Cardiac muscle cell (in vitro differentiated cells and primary cell): ENCODE measurements at regions not wholly inside any gene's neighbourhood (a gene's known extent, or its start where the extent isn't known, plus 50 kb on each side); places are given as distances from the start of the nearest gene placed in this dataset.
"Not testable (repeated sequence)": the region's sequence is repeated elsewhere in the genome, so short reads cannot be mapped to it uniquely, and the experiment has no call there.

Experiments
- DNase-seq, 2 donors: peaks; one replicate each; pipeline versions ENCODE4 v3.0.0 to v3.0.0-alpha.2; 2010 to 2017; ENCODE audit warnings: low read depth in 1 of 2, low spot score in 1 of 2
- H3K27ac ChIP-seq: fragments of 200-600 bp; sonication (generic); 2 replicates; pipeline ENCODE4 v1.5.1; 2016
- H3K27me3 ChIP-seq: fragments of 200-600 bp; sonication (generic); 2 replicates; pipeline ENCODE4 v1.6.0; 2016; ENCODE audit warnings: control low read depth
- H3K36me3 ChIP-seq: fragments of 200-600 bp; sonication (generic); 2 replicates; pipeline ENCODE4 v1.5.1; 2016; ENCODE audit warnings: control low read depth
- H3K4me1 ChIP-seq: fragments of 200-600 bp; sonication (generic); 2 replicates; pipeline ENCODE4 v1.8.1; 2017; ENCODE audit warnings: low read depth, mild to moderate bottlenecking, mixed run types
- H3K4me3 ChIP-seq: fragments of 200-600 bp; sonication (generic); 2 replicates; pipeline ENCODE4 v1.5.1; 2016; ENCODE audit warnings: mild to moderate bottlenecking
- H3K9me3 ChIP-seq: fragments of 200-600 bp; sonication (generic); 2 replicates; pipeline ENCODE4 v1.5.1; 2017; ENCODE audit warnings: low read depth, mild to moderate bottlenecking, control low read depth

- H3K4me3 ChIP-seq, H3K9me3 ChIP-seq, H3K4me1 ChIP-seq, H3K27ac ChIP-seq, H3K36me3 ChIP-seq, H3K27me3 ChIP-seq: not testable (repeated sequence)
- DNase-seq = peak in 1 of 2 donors; percentile 83
Observed at GRCh38 chr2:111312897-111313607, 192.3 kb downstream of the BCL2L11 start.

DNA sequence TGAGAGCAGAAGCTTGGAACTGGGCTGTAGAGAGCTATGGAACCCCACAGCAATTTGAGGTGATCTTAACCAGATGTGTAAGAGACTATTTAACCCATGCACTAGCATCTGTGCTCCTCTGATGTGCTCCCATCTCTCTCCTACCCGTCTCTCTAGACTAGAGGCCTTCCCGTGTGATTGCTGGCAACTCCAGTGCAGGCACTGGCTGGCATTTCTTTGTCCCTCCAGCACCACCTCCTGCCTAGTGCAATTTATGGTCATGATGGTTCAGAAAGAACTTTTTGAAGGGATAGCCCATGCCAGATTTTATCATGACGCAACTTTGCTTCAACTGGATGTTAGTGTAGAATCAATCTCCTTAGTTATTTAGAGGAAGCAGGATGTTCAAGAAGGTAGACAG is 193.0 kb downstream of the BCL2L11 start:
- H3K27me3 ChIP-seq, DNase-seq, H3K4me3 ChIP-seq, H3K4me1 ChIP-seq, H3K27ac ChIP-seq, H3K9me3 ChIP-seq, H3K36me3 ChIP-seq: not testable (repeated sequence)

DNA sequence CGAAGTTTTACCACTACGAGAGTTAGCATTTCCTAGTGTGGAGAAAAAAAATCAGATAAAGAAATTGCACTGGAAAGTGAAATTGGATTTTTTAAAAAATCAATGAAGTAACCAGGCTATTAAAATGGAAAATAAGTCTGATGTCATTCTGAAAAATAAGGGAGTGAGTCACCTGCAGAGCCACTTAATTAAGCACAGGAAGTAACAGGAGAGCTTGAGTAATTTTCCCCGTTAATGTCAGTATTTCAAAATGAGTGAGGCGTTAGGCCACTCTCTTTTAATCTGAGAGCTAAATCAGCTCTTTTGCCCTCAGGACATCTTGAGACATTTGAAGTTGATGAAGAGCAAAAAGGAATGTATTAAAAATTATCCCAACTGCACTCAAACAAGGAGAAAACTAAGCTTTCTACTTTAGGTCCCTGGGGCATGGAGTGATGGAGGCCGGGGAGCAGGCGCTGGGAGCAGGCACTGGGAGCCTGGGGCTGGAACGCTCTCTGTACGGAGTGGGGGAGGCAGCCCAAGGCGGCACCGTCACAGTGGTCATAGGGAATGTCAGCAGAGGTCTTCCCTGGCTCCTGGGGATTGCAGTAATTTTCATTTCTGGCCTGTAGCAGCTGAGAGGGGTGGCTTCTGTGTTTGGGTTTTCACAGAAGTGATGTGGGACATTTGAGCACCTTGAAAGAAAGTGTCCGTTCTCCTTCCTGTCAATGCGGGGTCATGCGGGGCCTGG is 194.6 kb downstream of the BCL2L11 start:
- not testable (repeated sequence) for H3K36me3 ChIP-seq, H3K4me1 ChIP-seq, H3K27me3 ChIP-seq, H3K27ac ChIP-seq, H3K9me3 ChIP-seq, DNase-seq, H3K4me3 ChIP-seq

GRCh38 chr2:111316221-111316741 is 195.6 kb downstream of the BCL2L11 start:
- H3K27ac ChIP-seq, DNase-seq, H3K4me1 ChIP-seq, H3K36me3 ChIP-seq, H3K27me3 ChIP-seq, H3K9me3 ChIP-seq, H3K4me3 ChIP-seq: not testable (repeated sequence)

GRCh38 chr2:111316881-111317549 is 196.3 kb downstream of the BCL2L11 start:
- not testable (repeated sequence) for H3K4me3 ChIP-seq, H3K36me3 ChIP-seq, H3K27ac ChIP-seq, H3K4me1 ChIP-seq, H3K9me3 ChIP-seq, DNase-seq, H3K27me3 ChIP-seq

GRCh38 chr2:111319552-111319951 is 198.8 kb downstream of the BCL2L11 start:
- H3K4me1 ChIP-seq, H3K27me3 ChIP-seq, DNase-seq, H3K9me3 ChIP-seq, H3K4me3 ChIP-seq, H3K27ac ChIP-seq, H3K36me3 ChIP-seq: not testable (repeated sequence)

GRCh38 chr2:111320264-111320663 is 199.6 kb downstream of the BCL2L11 start:
- DNase-seq, H3K27me3 ChIP-seq, H3K27ac ChIP-seq, H3K36me3 ChIP-seq, H3K4me3 ChIP-seq, H3K4me1 ChIP-seq, H3K9me3 ChIP-seq: not testable (repeated sequence)

DNA sequence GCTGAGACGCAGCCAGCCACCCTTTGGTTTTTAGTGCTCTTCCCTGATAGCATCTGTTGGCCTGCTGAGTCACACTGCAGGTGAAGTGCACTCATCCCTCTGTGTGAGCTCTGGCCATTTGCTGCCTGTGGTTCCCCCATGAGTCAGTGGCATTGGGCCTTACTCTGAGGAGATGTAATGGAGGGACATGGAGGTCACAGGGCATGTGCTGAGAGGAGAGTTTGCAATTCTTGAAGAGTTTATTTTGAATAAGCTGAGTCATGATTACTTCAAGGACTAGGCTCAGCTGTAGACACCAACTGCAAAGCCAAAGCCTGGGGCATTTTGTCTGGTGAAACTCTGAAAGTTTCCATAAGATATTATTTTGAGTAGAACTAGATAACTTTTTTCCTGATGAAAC is 200.3 kb downstream of the BCL2L11 start:
- H3K27ac ChIP-seq, H3K36me3 ChIP-seq, H3K27me3 ChIP-seq, H3K4me3 ChIP-seq, H3K4me1 ChIP-seq, H3K9me3 ChIP-seq: not testable (repeated sequence)
- peak in 1 of 2 donors; percentile 52 for DNase-seq

GRCh38 chr2:111323384-111323783 is 202.7 kb downstream of the BCL2L11 start:
- not testable (repeated sequence) for H3K4me1 ChIP-seq, H3K4me3 ChIP-seq, H3K27ac ChIP-seq, H3K27me3 ChIP-seq, H3K9me3 ChIP-seq, H3K36me3 ChIP-seq, DNase-seq

GRCh38 chr2:111327726-111328125 is 207.0 kb downstream of the BCL2L11 start:
- not testable (repeated sequence) for H3K4me1 ChIP-seq, H3K27me3 ChIP-seq, H3K9me3 ChIP-seq, H3K27ac ChIP-seq, DNase-seq, H3K36me3 ChIP-seq, H3K4me3 ChIP-seq

DNA sequence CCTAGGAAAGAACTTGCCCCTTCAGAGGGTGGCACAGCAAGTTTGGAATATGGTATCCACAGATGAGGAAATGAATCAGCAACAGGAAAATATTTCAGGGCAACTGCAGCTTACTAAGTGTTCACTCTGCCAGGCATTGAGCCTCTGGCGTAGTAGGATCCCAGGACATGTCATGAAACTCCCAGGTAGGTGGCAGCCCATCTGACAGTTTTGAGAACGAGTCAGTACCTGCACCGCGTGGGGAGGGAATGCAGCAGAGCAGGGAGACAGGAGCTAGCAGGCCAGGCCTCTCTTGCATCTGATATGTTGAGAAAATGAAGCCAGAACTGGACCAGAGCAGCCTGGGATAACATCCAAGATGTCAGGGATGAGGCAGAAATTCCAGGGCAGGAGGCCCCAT is 208.6 kb downstream of the BCL2L11 start:
- not testable (repeated sequence) for H3K4me3 ChIP-seq, H3K4me1 ChIP-seq, H3K36me3 ChIP-seq, H3K9me3 ChIP-seq, H3K27ac ChIP-seq, H3K27me3 ChIP-seq, DNase-seq

DNA sequence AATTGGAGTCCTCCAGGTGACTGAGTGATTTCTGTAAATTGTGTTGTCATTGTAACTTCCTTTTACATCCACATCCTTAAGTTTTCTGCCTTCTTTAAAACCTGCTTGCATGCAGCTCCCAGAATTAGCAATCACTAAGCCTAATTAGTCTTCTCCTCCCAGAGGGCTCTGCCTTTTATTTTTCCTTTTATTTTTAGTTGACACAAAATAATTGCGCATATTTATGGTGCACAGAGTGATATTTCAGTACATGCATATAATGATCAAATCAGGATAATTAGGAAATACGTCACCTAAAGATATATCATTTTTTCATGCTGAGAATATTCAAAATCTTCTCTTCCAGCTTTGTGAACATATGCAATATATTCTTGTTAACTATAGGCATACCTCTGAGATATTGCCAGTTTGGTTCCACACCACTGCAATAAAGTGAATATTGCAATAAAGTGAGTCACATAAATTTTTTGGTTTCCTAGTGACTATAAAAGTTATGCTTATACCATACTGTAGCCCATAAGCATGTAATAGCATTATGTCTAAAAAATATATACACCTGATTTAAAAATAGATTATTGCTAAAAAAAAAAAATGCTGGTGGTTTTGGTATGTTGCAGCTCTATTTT is 210.5 kb downstream of the BCL2L11 start:
- not testable (repeated sequence) for H3K4me1 ChIP-seq, H3K4me3 ChIP-seq, H3K9me3 ChIP-seq, H3K27me3 ChIP-seq, H3K27ac ChIP-seq, DNase-seq, H3K36me3 ChIP-seq

DNA sequence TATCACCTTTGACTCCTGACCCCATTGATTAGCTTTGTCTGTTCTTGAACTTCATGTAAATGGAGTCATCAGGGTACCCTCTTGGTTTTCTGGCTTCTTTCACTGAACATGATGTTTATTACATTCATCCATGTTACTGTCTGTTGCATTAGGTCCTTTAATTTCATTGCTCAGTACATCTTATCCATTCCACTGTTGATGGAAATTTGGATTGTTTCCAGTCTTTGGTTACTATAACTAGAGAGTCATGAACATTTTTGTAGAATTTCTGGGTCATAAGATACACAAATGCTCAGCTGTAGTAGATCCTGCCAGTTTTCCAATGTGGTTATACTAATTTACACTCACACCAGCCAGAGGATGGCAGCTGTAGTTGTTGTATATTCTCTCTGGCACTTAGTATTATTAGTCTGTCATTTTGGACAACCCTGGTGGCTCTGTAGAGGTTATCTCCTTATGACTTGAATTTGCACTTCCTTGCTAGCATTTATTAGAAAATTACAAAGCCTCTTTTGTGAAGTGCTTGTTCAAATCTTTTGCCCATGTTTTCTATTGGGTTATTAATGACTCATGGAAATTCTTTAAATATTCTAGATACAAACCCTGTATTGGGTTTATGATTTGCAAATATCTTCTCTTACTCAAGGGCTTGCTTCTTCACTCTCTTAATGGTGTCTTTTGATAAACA is 214.7 kb downstream of the BCL2L11 start:
- H3K9me3 ChIP-seq, H3K27ac ChIP-seq, H3K36me3 ChIP-seq, H3K4me3 ChIP-seq, DNase-seq, H3K27me3 ChIP-seq, H3K4me1 ChIP-seq: not testable (repeated sequence)
